HT-29 (cell line): ENCODE measurements at regions not wholly inside any gene's neighbourhood (a gene's known extent, or its start where the extent isn't known, plus 50 kb on each side); places are given as distances from the start of the nearest gene placed in this dataset.
"Not testable (repeated sequence)": the region's sequence is repeated elsewhere in the genome, so short reads cannot be mapped to it uniquely, and the experiment has no call there.

Source experiments
- DNase-seq: peaks from one replicate; pipeline ENCODE4 v3.0.0-alpha.2; 2015; ENCODE audit warnings: low spot score

GRCh38 chr5:29498860-29499259 lies 1694.6 kb upstream of the CDH6 start:
- no peak for DNase-seq

GRCh38 chr5:29498412-29498811 lies 1695.1 kb upstream of the CDH6 start:
- no peak for DNase-seq

GRCh38 chr5:29485333-29485732 lies 1708.2 kb upstream of the CDH6 start:
- no peak for DNase-seq

GRCh38 chr5:29469581-29469980 lies 1723.9 kb upstream of the CDH6 start:
- DNase-seq: no peak

GRCh38 chr5:29462241-29462640 lies 1731.2 kb upstream of the CDH6 start:
- no peak for DNase-seq

GRCh38 chr5:29460971-29461559 lies 1732.4 kb upstream of the CDH6 start:
- DNase-seq: no peak

GRCh38 chr5:29451004-29451403 lies 1742.5 kb upstream of the CDH6 start:
- DNase-seq: not testable (repeated sequence)

GRCh38 chr5:29414681-29415080 lies 1778.8 kb upstream of the CDH6 start:
- DNase-seq: no peak

GRCh38 chr5:29412979-29413378 lies 1780.5 kb upstream of the CDH6 start:
- no peak for DNase-seq

- DNase-seq: no peak
Measured at GRCh38 chr5:29402270-29402669, 1791.2 kb upstream of the CDH6 start.

GRCh38 chr5:29389993-29390392 lies 1803.5 kb upstream of the CDH6 start:
- DNase-seq: no peak

- DNase-seq: no peak
Measured at GRCh38 chr5:29387384-29387783, 1806.1 kb upstream of the CDH6 start.

GRCh38 chr5:29382780-29383179 lies 1810.7 kb upstream of the CDH6 start:
- no peak for DNase-seq

- no peak for DNase-seq
Measured at GRCh38 chr5:29380029-29380428, 1813.5 kb upstream of the CDH6 start.

GRCh38 chr5:29379619-29380018 lies 1813.9 kb upstream of the CDH6 start:
- no peak for DNase-seq

GRCh38 chr5:29378104-29378503 lies 1815.4 kb upstream of the CDH6 start:
- no peak for DNase-seq

GRCh38 chr5:29370248-29370647 lies 1823.2 kb upstream of the CDH6 start:
- no peak for DNase-seq

GRCh38 chr5:29367176-29367833 lies 1826.2 kb upstream of the CDH6 start:
- peak; percentile 19 for DNase-seq

GRCh38 chr5:29351170-29351569 lies 1842.3 kb upstream of the CDH6 start:
- no peak for DNase-seq

- DNase-seq: no peak
Measured at GRCh38 chr5:29337030-29337429, 1856.5 kb upstream of the CDH6 start.

GRCh38 chr5:29321591-29321990 lies 1871.9 kb upstream of the CDH6 start:
- no peak for DNase-seq

- no peak for DNase-seq
Measured at GRCh38 chr5:29309359-29309758, 1884.1 kb upstream of the CDH6 start.

- DNase-seq: no peak
Measured at GRCh38 chr5:29307478-29307877, 1886.0 kb upstream of the CDH6 start.

GRCh38 chr5:29304545-29304944 lies 1888.9 kb upstream of the CDH6 start:
- DNase-seq: no peak
